Osteocyte (in vitro differentiated cells): ENCODE measurements at regions not wholly inside any gene's neighbourhood (a gene's known extent, or its start where the extent isn't known, plus 50 kb on each side); places are given as distances from the start of the nearest gene placed in this dataset.

Source experiments
- DNase-seq: peaks from one replicate; pipeline ENCODE4 v3.0.0; 2021; ENCODE audit warnings: mixed read lengths; ENCODE audit not compliant: unreplicated experiment; ENCODE audit errors: extremely low spot score
- H3K27ac Mint-ChIP-seq: one replicate; pipeline ENCODE4 v1.8.0; 2021; ENCODE audit warnings: mild to moderate bottlenecking, mixed read lengths; ENCODE audit not compliant: unreplicated experiment
- H3K27me3 Mint-ChIP-seq: one replicate; pipeline ENCODE4 v1.8.0; 2021; ENCODE audit warnings: mixed read lengths; ENCODE audit not compliant: unreplicated experiment
- H3K36me3 Mint-ChIP-seq: one replicate; pipeline ENCODE4 v1.8.0; 2021; ENCODE audit warnings: mixed read lengths; ENCODE audit not compliant: unreplicated experiment
- H3K4me1 Mint-ChIP-seq: one replicate; pipeline ENCODE4 v1.8.0; 2021; ENCODE audit warnings: mixed read lengths; ENCODE audit not compliant: unreplicated experiment
- H3K4me3 Mint-ChIP-seq: one replicate; pipeline ENCODE4 v1.8.0; 2021; ENCODE audit warnings: mild to moderate bottlenecking, moderate library complexity, mixed read lengths; ENCODE audit not compliant: unreplicated experiment
- H3K9me3 Mint-ChIP-seq: one replicate; pipeline ENCODE4 v1.8.0; 2021; ENCODE audit warnings: mixed read lengths; ENCODE audit not compliant: unreplicated experiment
- CTCF ChIP-seq: fragments of 200-600 bp; sonication (generic); IDR thresholded peaks from 2 replicates; pipeline ENCODE4 v1.5.0; 2021; ENCODE audit warnings: antibody characterized with exemption, mild to moderate bottlenecking, moderate library complexity

- Mint-ChIP-seq H3K4me1 (no peaks in the 10 kb centered on the region), H3K36me3 (peaks cover 6% of the 10 kb centered on the region), H3K27ac (no peak overlapping the region), H3K27me3 (no peaks in the 10 kb centered on the region), H3K4me3 (no peak overlapping the region), H3K9me3 (peaks cover 36% of the 10 kb centered on the region)
- DNase-seq: no peak
- TF ChIP-seq CTCF: no peak
These were observed 649.6 kb downstream of the SPRY1 start for GRCh38 chr4:124046190-124046589.

DNA sequence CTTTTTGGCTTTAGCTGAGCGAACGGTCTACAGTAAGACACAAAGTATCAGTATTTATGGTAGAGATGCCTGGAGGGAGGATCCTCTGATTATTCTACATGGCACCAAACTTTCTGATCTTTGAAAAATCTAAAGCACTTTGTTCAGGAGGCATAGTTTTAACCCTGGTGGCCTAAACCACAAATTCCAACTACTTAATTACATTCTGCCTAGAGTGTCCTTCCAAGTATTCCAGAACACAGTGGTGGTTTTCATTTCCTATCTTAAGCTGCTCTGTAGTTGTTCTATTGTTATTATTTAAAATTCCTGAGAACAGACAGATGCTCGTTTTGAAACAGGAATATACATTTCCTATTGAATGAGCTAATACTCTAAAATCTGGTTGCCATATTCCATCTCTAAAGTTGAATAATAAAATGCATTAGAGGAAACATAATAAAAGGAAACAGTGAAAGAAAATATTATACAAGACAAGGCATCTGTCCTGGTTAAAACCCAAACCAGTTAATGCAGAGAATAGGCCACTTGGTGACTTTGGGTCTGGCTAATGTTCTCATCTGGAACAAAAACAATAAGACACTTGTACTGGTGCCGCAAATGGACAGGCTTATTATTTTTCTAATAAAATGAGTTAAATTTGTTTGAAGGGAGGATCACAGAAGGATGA is 657.4 kb downstream of the SPRY1 start:
- H3K9me3 Mint-ChIP-seq: peaks cover 10% of the 10 kb centered on the region
- DNase-seq: no peak
- no peak overlapping the region for H3K4me3 Mint-ChIP-seq
- H3K4me1 Mint-ChIP-seq: peaks cover 16% of the 10 kb centered on the region
- TF ChIP-seq CTCF: no peak
- H3K27me3 Mint-ChIP-seq: no peaks in the 10 kb centered on the region
- peaks cover 1% of the 10 kb centered on the region for H3K36me3 Mint-ChIP-seq
- peak overlapping the region; percentile 65 for H3K27ac Mint-ChIP-seq

DNA sequence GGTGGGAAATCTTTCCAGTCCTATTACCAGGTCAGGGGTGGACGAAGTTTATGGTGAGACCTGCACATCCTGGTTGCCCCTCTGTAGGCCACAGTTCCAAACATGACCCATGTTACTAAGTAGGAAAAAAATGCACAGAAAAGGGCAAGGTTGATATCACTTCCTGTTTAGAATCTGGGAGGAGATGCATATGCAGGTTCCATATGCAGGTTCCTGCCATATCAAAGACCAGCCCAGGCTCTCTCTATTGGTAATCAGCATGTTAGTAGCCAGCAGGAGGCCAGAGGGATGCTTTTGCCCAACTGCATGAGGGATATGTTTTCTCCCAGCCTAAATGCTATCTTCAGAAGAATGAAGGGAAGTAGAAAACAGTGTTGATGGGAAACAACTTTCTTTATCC is 657.2 kb downstream of the ANKRD50 start:
- Mint-ChIP-seq H3K4me3 (no peak overlapping the region), H3K27me3 (no peaks in the 10 kb centered on the region), H3K36me3 (peaks cover 1% of the 10 kb centered on the region), H3K27ac (no peak overlapping the region), H3K4me1 (peaks cover 23% of the 10 kb centered on the region), H3K9me3 (peaks cover 10% of the 10 kb centered on the region)
- no peak for DNase-seq
- TF ChIP-seq CTCF: no peak

DNA sequence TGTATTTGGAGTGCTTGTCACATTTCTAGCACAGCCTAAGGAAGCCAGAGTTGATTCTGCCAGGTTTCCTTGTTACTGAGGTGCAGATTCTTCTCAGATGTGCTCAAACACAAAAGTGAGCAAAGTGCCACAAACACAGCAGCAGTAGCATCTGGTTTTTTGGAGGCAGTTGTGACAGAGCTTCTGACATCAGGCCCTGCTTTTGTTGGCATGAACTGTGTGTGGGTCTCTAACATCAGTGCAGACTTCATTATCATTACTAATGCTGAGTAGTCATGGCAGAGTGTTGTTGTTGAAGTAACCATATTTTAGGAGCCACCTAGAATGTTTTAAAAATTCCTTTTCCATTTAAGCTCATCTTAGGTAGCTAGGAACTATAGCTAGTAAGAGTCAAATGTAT is 656.6 kb downstream of the ANKRD50 start:
- H3K27me3 Mint-ChIP-seq: no peaks in the 10 kb centered on the region
- peaks cover 29% of the 10 kb centered on the region for H3K4me1 Mint-ChIP-seq
- peaks cover 10% of the 10 kb centered on the region for H3K9me3 Mint-ChIP-seq
- DNase-seq: no peak
- no peak for TF ChIP-seq CTCF
- peaks cover 1% of the 10 kb centered on the region for H3K36me3 Mint-ChIP-seq
- no peak overlapping the region for H3K27ac Mint-ChIP-seq
- no peak overlapping the region for H3K4me3 Mint-ChIP-seq

DNA sequence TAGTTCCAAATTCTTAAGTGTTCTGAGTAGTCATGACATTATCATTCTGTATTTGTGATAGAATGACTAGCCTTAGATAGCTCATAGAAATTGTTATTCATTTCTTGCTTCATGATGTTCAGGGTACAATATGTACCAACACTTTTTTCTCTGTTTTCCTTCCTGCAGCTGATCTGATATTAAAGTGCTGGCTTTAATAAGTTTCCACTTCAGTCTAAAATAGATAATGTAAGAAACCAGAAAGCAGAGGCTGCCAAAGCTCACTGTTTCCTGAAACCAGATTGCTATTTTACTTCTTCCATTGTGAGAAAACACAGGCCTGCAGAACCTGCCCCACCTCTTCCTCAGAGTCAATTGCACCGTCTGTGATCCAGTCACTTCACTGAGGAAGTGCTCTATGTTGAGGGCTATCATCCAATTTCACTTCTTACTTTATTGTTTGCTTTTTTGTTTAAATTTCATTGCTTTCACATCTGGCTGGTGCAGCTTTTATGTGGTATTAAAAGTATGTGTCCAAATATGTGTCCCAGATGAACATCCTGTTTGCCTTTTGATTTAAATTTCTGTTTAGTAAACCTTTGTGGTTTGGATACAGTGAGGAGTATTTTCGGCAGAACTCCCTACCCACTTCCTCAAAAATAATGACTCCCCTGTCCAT is 652.1 kb downstream of the ANKRD50 start:
- no peak for DNase-seq
- peak overlapping the region; percentile 80 for H3K27ac Mint-ChIP-seq
- peaks cover 33% of the 10 kb centered on the region for H3K4me1 Mint-ChIP-seq
- no peaks in the 10 kb centered on the region for H3K36me3 Mint-ChIP-seq
- H3K4me3 Mint-ChIP-seq: peak overlapping the region; percentile 8
- H3K9me3 Mint-ChIP-seq: peaks cover 6% of the 10 kb centered on the region
- TF ChIP-seq CTCF: no peak
- no peaks in the 10 kb centered on the region for H3K27me3 Mint-ChIP-seq
